Uterus (tissue), 2 donors: ENCODE measurements at regions not wholly inside any gene's neighbourhood (a gene's known extent, or its start where the extent isn't known, plus 50 kb on each side); places are given as distances from the start of the nearest gene placed in this dataset.

Source experiments
- CTCF ChIP-seq, 4 experiments: fragments of 200-600 bp in 2 of 4; fragments of 450-650 bp in 2 of 4; sonication (generic) in 2 of 4; IDR thresholded peaks; one replicate each; pipeline ENCODE4 v1.5.1; 2016 to 2019; ENCODE audit warnings: antibody characterized with exemption in 4 of 4, mild to moderate bottlenecking in 2 of 4, moderate library complexity in 1 of 4
- POLR2A ChIP-seq, 2 donors: fragments of 450-650 bp; IDR thresholded peaks; one replicate each; pipeline ENCODE4 v1.6.1; 2016; ENCODE audit warnings: antibody characterized with exemption in 2 of 2, mild to moderate bottlenecking in 1 of 2, moderate library complexity in 1 of 2

- no peak for TF ChIP-seq CTCF (IDR thresholded peaks at IDR 0.05)
- no peak for TF ChIP-seq POLR2A (IDR thresholded peaks at IDR 0.05)
These were observed 1289.6 kb downstream of the TBC1D22A start for GRCh38 chr22:48051796-48052620.
